SJSA1 (cell line): ENCODE measurements at regions not wholly inside any gene's neighbourhood (a gene's known extent, or its start where the extent isn't known, plus 50 kb on each side); places are given as distances from the start of the nearest gene placed in this dataset.

Experiments used
- DNase-seq, 2 experiments: peaks; one replicate each; pipeline ENCODE4 v3.0.0-alpha.2; 2015 to 2020; ENCODE audit warnings: low spot score in 2 of 2, low read depth in 1 of 2
- H3K27ac ChIP-seq: fragments of 250-450 bp; sonication (Bioruptor Pico); 2 replicates; pipeline ENCODE4 v1.5.1; 2020; ENCODE audit warnings: mild to moderate bottlenecking, moderate library complexity
- H3K27me3 ChIP-seq: fragments of 250-450 bp; sonication (Bioruptor Pico); replicated peaks from 2 replicates; pipeline ENCODE4 v1.5.1; 2020; ENCODE audit warnings: mild to moderate bottlenecking, moderate library complexity
- H3K36me3 ChIP-seq: fragments of 250-450 bp; sonication (Bioruptor Pico); 2 replicates; pipeline ENCODE4 v1.5.1; 2020; ENCODE audit warnings: mild to moderate bottlenecking
- H3K4me1 ChIP-seq: fragments of 250-450 bp; sonication (Bioruptor Pico); replicated peaks from 2 replicates; pipeline ENCODE4 v1.6.1; 2021; ENCODE audit warnings: mild to moderate bottlenecking
- H3K4me3 ChIP-seq: fragments of 250-450 bp; sonication (Bioruptor Pico); 2 replicates; pipeline ENCODE4 v1.5.1; 2020; ENCODE audit warnings: mild to moderate bottlenecking
- H3K9me3 ChIP-seq: fragments of 250-450 bp; sonication (Bioruptor Pico); replicated peaks from 2 replicates; pipeline ENCODE4 v1.5.1; 2020; ENCODE audit warnings: mild to moderate bottlenecking

- Histone ChIP-seq H3K36me3 (no peaks in the 10 kb centered on the region), H3K9me3 (peaks cover 12% of the 10 kb centered on the region), H3K27me3 (no peaks in the 10 kb centered on the region), H3K4me3 (no peak overlapping the region), H3K27ac (no peak overlapping the region), H3K4me1 (no peaks in the 10 kb centered on the region)
- no peak for DNase-seq
Observed at GRCh38 chr18:78448106-78448505, 531.5 kb upstream of the SALL3 start.

- Histone ChIP-seq H3K9me3 (peaks cover 12% of the 10 kb centered on the region), H3K36me3 (no peaks in the 10 kb centered on the region), H3K27ac (no peak overlapping the region), H3K27me3 (no peaks in the 10 kb centered on the region), H3K4me3 (no peak overlapping the region), H3K4me1 (no peaks in the 10 kb centered on the region)
- no peak for DNase-seq
Observed at GRCh38 chr18:78448591-78448990, 531.0 kb upstream of the SALL3 start.

DNA sequence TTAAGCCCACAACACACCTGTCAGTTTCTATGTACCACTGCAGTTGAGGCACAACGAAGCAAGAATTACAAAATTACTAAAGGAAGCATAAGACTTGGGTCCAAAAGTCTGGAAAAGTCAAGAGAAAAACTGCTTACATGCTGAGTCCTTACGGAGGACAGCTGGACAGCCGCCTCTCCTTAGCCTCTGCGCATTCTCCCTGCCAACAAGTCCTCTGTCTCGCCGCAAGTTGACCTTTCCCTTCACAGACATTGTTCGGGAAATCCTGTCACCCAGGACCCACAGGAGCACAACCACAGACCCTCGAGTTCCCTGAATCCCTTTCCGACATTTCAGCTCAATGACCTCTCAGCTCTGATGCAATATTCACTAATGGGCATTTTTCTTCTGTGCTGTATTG lies 525.4 kb upstream of the SALL3 start:
- no peak overlapping the region for H3K27ac ChIP-seq
- H3K36me3 ChIP-seq: no peaks in the 10 kb centered on the region
- H3K4me1 ChIP-seq: no peaks in the 10 kb centered on the region
- no peak for DNase-seq
- no peak overlapping the region for H3K4me3 ChIP-seq
- peaks cover 10% of the 10 kb centered on the region for H3K9me3 ChIP-seq
- no peaks in the 10 kb centered on the region for H3K27me3 ChIP-seq

GRCh38 chr18:78455386-78455785 lies 524.2 kb upstream of the SALL3 start:
- DNase-seq: no peak
- no peak overlapping the region for H3K4me3 ChIP-seq
- H3K36me3 ChIP-seq: no peaks in the 10 kb centered on the region
- H3K27ac ChIP-seq: no peak overlapping the region
- no peaks in the 10 kb centered on the region for H3K27me3 ChIP-seq
- peaks cover 4% of the 10 kb centered on the region; the same call in 1 of the 2 replicates for H3K9me3 ChIP-seq
- no peaks in the 10 kb centered on the region for H3K4me1 ChIP-seq

DNA sequence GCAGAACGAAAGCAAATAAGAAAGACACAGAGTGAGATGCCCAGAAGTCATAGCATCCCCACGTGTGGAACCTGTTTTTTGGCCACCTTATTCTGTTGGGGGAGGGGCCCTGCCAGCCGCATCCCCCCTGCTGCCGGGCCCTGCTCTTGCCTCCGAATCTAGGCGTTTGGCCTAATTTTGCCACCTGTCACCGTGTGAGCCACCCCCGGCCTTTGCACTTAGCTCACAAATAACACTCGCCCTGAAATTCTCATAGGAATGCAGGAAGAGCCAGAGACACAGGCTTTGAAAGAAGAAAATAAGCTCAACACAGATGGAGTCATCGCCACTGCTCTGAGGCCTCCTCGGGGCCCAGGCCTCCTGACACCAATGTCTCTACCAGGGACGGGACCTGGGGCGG lies 522.6 kb upstream of the SALL3 start:
- Histone ChIP-seq H3K36me3 (no peaks in the 10 kb centered on the region), H3K27ac (no peak overlapping the region), H3K27me3 (no peaks in the 10 kb centered on the region), H3K4me1 (no peaks in the 10 kb centered on the region), H3K4me3 (no peak overlapping the region), H3K9me3 (peaks cover 4% of the 10 kb centered on the region; the same call in 1 of the 2 replicates)
- DNase-seq: no peak

DNA sequence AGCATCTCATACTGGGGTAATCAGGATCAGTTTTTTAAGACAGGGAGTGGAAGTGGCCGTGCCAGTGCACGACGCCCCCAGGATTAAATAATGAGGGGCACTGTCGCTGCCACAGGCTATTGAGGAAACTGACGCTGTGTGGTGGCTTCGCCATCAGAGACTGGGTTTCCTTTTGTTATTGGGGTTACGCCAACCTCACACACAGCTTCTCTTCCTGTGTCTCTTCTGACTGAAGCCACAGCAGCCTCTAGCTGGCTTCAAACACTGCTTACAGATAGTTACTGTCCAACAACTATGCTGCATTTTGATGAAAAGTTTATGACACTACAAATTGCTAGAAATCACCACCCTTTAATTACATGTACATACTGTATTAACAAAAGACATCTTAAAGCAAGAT lies 521.9 kb upstream of the SALL3 start:
- no peaks in the 10 kb centered on the region for H3K36me3 ChIP-seq
- no peak overlapping the region for H3K27ac ChIP-seq
- H3K4me1 ChIP-seq: no peaks in the 10 kb centered on the region
- peaks cover 4% of the 10 kb centered on the region; the same call in 1 of the 2 replicates for H3K9me3 ChIP-seq
- no peaks in the 10 kb centered on the region for H3K27me3 ChIP-seq
- no peak for DNase-seq
- H3K4me3 ChIP-seq: no peak overlapping the region

DNA sequence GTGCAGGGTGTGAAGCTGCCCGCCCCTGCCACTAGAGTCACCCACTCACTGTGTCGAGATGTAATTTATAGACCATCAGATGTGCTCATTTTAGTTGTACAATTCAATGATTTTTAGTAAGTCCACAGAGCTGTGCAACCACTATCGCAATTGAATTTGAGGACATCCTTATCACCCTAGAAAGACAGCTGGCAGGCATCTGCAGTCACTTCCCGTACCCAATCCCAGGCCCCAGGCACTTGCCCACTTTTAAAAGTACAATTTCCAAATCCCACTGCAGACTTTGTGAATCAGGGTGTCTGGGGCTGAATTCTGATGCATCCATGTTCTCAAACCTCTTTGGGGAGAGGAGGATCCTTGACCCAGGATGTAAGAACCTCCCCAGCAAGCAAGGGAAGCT lies 521.3 kb upstream of the SALL3 start:
- H3K4me1 ChIP-seq: no peaks in the 10 kb centered on the region
- no peaks in the 10 kb centered on the region for H3K36me3 ChIP-seq
- H3K27me3 ChIP-seq: no peaks in the 10 kb centered on the region
- no peak overlapping the region for H3K27ac ChIP-seq
- no peak overlapping the region for H3K4me3 ChIP-seq
- no peak for DNase-seq
- peaks cover 4% of the 10 kb centered on the region; the same call in 1 of the 2 replicates for H3K9me3 ChIP-seq

DNA sequence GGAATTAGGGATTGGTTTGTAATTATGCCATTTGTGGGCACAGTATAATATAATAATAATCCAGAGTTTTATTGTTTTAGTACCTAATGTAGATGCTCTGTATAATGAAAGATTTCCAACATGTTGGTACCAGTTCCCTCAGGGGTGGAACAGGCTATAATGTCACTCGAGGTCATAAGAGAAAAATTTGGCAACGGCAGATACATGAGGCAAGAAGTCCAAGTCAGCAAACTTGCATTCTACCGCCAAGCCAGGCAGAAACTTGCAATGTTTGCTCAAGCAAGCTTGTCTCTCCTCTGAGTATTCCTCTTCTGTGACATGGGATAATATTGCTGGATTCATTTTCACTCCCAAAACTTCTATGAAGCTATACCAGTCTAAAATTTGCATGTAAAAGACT lies 520.0 kb upstream of the SALL3 start:
- Histone ChIP-seq H3K36me3 (no peaks in the 10 kb centered on the region), H3K27me3 (no peaks in the 10 kb centered on the region), H3K27ac (no peak overlapping the region), H3K9me3 (peaks cover 4% of the 10 kb centered on the region; the same call in 1 of the 2 replicates), H3K4me1 (no peaks in the 10 kb centered on the region), H3K4me3 (no peak overlapping the region)
- DNase-seq: no peak

DNA sequence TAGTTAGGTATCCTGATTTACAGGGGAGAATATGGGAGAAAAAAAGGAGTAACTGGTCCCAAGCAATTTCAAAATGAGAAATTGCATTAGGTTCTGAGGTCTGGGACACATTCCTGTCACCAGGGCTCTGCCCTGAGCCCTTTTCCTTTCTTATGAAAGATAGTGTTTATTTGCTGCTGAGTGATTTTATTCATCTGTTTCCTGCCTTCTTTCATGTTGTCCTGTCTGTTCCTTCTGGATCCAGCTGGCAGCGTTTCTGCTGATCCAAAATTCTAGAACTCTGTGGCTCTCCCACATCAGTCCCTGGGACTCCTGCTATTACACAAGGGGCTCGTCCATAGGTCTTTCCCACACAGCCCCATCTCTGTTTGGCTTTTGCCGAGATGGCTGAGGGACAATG lies 519.1 kb upstream of the SALL3 start:
- Histone ChIP-seq H3K9me3 (peaks cover 4% of the 10 kb centered on the region; the same call in 1 of the 2 replicates), H3K4me3 (no peak overlapping the region), H3K27me3 (no peaks in the 10 kb centered on the region), H3K27ac (no peak overlapping the region), H3K4me1 (no peaks in the 10 kb centered on the region), H3K36me3 (no peaks in the 10 kb centered on the region)
- no peak for DNase-seq

- DNase-seq: no peak
- Histone ChIP-seq H3K36me3 (no peaks in the 10 kb centered on the region), H3K27ac (no peak overlapping the region), H3K27me3 (no peaks in the 10 kb centered on the region), H3K4me1 (no peaks in the 10 kb centered on the region), H3K9me3 (peaks cover 6% of the 10 kb centered on the region; the same call in 1 of the 2 replicates), H3K4me3 (no peak overlapping the region)
Observed at GRCh38 chr18:78473563-78473962, 506.1 kb upstream of the SALL3 start.

DNA sequence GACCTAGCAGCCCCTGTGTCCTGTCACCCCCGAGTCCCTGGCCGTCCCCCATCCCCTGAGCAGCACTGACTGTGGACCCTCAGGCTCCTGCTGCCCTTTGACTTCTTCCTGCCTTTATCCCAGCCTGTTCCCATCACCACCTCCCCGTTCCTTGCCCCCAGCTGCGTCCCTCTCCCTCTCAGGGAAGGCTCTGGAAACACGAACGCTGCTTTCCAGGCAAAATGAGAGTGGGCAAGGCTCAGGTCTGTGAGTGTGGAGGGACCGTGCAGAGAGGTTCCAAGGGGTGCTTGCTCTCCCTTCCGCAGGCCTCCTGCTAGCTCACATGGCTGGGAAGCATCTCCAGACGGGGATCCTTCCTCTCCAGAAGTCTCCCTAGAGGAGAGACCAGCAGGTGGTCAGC lies 501.8 kb upstream of the SALL3 start:
- Histone ChIP-seq H3K9me3 (peaks cover 6% of the 10 kb centered on the region), H3K4me3 (no peak overlapping the region), H3K4me1 (no peaks in the 10 kb centered on the region), H3K27me3 (no peaks in the 10 kb centered on the region), H3K36me3 (no peaks in the 10 kb centered on the region), H3K27ac (no peak overlapping the region)
- DNase-seq: no peak

DNA sequence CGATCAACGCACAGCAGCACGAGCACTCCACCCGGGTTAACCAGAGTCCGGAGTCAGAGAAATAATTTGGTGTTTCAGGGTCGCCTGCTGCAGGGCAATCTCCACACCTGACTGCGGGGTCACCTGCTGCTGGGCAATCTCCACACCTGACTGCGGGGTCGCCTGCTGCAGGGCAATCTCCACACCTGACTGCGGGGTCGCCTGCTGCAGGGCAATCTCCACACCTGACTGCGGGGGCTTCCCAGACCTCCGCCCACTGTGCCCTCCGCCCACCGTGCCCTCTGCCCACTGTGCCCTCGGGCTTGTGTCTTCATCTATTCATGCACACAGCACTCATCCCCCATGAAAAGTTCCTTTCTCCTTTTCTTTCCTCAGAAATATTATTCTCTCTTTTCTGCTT lies 500.2 kb upstream of the SALL3 start:
- H3K9me3 ChIP-seq: peaks cover 6% of the 10 kb centered on the region; the same call in 1 of the 2 replicates
- H3K27ac ChIP-seq: no peak overlapping the region
- H3K27me3 ChIP-seq: no peaks in the 10 kb centered on the region
- H3K4me3 ChIP-seq: no peak overlapping the region
- no peaks in the 10 kb centered on the region for H3K36me3 ChIP-seq
- H3K4me1 ChIP-seq: no peaks in the 10 kb centered on the region
- no peak for DNase-seq

GRCh38 chr18:78480262-78481054 lies 499.2 kb upstream of the SALL3 start:
- no peak overlapping the region for H3K27ac ChIP-seq
- DNase-seq: no peak
- H3K4me3 ChIP-seq: no peak overlapping the region
- no peaks in the 10 kb centered on the region for H3K36me3 ChIP-seq
- H3K9me3 ChIP-seq: peaks cover 6% of the 10 kb centered on the region; the same call in 1 of the 2 replicates
- H3K27me3 ChIP-seq: no peaks in the 10 kb centered on the region
- H3K4me1 ChIP-seq: no peaks in the 10 kb centered on the region

DNA sequence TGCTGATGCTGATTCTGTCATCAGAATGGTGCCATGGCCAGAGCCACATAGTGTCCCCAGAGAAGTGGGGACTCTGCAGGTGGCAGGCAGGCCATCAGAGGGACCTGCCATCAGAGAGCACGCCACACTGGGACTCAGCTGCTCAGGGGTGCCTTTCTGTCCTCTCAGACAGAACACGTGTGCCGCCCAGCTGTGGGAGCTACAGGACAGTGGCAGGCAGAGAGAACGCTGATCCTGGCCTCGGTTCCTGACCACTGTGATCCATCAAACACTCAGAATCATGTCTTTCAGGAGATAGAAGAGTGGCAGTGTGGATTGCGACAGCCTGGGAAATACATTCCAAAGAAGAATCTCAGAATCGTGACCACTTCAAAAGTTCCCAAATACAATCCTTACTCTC lies 497.2 kb upstream of the SALL3 start:
- Histone ChIP-seq H3K27ac (no peak overlapping the region), H3K9me3 (peaks cover 9% of the 10 kb centered on the region), H3K27me3 (no peaks in the 10 kb centered on the region), H3K36me3 (no peaks in the 10 kb centered on the region), H3K4me3 (no peak overlapping the region), H3K4me1 (no peaks in the 10 kb centered on the region)
- no peak for DNase-seq

GRCh38 chr18:78487649-78488048 lies 492.0 kb upstream of the SALL3 start:
- no peaks in the 10 kb centered on the region for H3K4me1 ChIP-seq
- H3K36me3 ChIP-seq: no peaks in the 10 kb centered on the region
- no peaks in the 10 kb centered on the region for H3K27me3 ChIP-seq
- no peak overlapping the region for H3K27ac ChIP-seq
- H3K4me3 ChIP-seq: no peak overlapping the region
- no peak for DNase-seq
- H3K9me3 ChIP-seq: peaks cover 4% of the 10 kb centered on the region
